ENCODE measurements at regions not wholly inside any gene's neighbourhood (a gene's known extent, or its start where the extent isn't known, plus 50 kb on each side); places are given as distances from the start of the nearest gene placed in this dataset.

DNA sequence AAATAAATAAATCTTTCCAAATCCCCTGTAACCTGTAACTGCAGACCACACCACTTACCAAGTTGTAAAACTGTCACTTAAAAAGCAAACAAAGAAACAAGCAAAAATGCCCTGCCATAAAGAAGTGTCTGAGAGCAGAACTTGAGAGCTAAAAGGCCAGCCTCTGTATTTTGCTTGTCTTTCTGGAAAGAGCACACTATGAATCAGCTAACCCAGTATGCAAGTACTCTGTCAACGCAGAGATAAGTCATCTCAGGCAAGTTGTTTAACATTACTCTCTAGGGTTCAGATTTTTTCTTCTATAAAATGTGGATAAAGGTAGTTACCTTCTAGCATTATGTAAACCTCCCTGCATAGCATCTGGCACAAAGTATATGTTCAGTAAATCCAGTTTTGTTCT lies 134.8 kb downstream of the HS3ST1 start:
- TF ChIP-seq, protein P1, sequence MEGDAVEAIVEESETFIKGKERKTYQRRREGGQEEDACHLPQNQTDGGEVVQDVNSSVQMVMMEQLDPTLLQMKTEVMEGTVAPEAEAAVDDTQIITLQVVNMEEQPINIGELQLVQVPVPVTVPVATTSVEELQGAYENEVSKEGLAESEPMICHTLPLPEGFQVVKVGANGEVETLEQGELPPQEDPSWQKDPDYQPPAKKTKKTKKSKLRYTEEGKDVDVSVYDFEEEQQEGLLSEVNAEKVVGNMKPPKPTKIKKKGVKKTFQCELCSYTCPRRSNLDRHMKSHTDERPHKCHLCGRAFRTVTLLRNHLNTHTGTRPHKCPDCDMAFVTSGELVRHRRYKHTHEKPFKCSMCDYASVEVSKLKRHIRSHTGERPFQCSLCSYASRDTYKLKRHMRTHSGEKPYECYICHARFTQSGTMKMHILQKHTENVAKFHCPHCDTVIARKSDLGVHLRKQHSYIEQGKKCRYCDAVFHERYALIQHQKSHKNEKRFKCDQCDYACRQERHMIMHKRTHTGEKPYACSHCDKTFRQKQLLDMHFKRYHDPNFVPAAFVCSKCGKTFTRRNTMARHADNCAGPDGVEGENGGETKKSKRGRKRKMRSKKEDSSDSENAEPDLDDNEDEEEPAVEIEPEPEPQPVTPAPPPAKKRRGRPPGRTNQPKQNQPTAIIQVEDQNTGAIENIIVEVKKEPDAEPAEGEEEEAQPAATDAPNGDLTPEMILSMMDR (conservative IDR thresholded peaks at IDR 0.05), result no peak
- no peak for TF ChIP-seq EZH2 (IDR thresholded peaks at IDR 0.05; ENCODE audit: low read depth)
